ENCODE measurements at regions not wholly inside any gene's neighbourhood (a gene's known extent, or its start where the extent isn't known, plus 50 kb on each side); places are given as distances from the start of the nearest gene placed in this dataset.

GRCh38 chr11:70763606-70764005 lies 365.3 kb downstream of the CTTN start:
- H3K4me1 ChIP-seq = no peaks in the 10 kb centered on the region
- TF ChIP-seq POLR2A (IDR thresholded peaks at IDR 0.05) = no peak
- no peak for TF ChIP-seq CTCF (IDR thresholded peaks at IDR 0.05)
- intact Hi-C loops (cut with DNase I) = loop anchor here in 1 of 2 donors (10.0 kb wide), 1 partner anchor 299 kb away; no protein-coding TSS in a partner anchor
- no peak overlapping the region for H3K27ac ChIP-seq
- H3K9me3 ChIP-seq = no peaks in the 10 kb centered on the region
- ATAC-seq (no peak), DNase-seq (no peak)
- 100% methylated on average over 1 of the region's 3 CpGs for WGBS (ENCODE audit: insufficient coverage, low coverage, low lambda C conversion rate, missing lambda C conversion rate)
- H3K4me3 ChIP-seq = no peak overlapping the region
- no peaks in the 10 kb centered on the region for H3K36me3 ChIP-seq
- H3K27me3 ChIP-seq = no peaks in the 10 kb centered on the region

GRCh38 chr11:70764356-70764905 lies 366.1 kb downstream of the CTTN start:
- Histone ChIP-seq H3K9me3 (no peaks in the 10 kb centered on the region), H3K36me3 (no peaks in the 10 kb centered on the region), H3K27ac (no peak overlapping the region), H3K4me3 (no peak overlapping the region), H3K4me1 (no peaks in the 10 kb centered on the region), H3K27me3 (no peaks in the 10 kb centered on the region)
- 83% methylated on average over 3 of the region's 3 CpGs for WGBS (ENCODE audit: insufficient coverage, low coverage, low lambda C conversion rate, missing lambda C conversion rate)
- DNase-seq = no peak
- TF ChIP-seq CTCF (IDR thresholded peaks at IDR 0.05) (no peak), POLR2A (IDR thresholded peaks at IDR 0.05) (no peak)
- intact Hi-C loops (cut with DNase I) = loop anchor here in 1 of 2 donors (10.0 kb wide), 1 partner anchor 300 kb away; no protein-coding TSS in a partner anchor
- ATAC-seq = no peak

GRCh38 chr11:70766901-70767300 lies 368.6 kb downstream of the CTTN start:
- TF ChIP-seq POLR2A (IDR thresholded peaks at IDR 0.05) (no peak), CTCF (IDR thresholded peaks at IDR 0.05) (no peak)
- Histone ChIP-seq H3K27ac (no peak overlapping the region), H3K36me3 (no peaks in the 10 kb centered on the region), H3K9me3 (no peaks in the 10 kb centered on the region), H3K4me3 (no peak overlapping the region), H3K4me1 (no peaks in the 10 kb centered on the region), H3K27me3 (no peaks in the 10 kb centered on the region)
- WGBS (ENCODE audit: insufficient coverage, low coverage, low lambda C conversion rate, missing lambda C conversion rate) = 91% methylated on average over 7 of the region's 8 CpGs
- DNase-seq (no peak), ATAC-seq (no peak)
- intact Hi-C loops (cut with DNase I) = loop anchor here in 1 of 2 donors (10.0 kb wide), 1 partner anchor 302 kb away; no protein-coding TSS in a partner anchor

DNA sequence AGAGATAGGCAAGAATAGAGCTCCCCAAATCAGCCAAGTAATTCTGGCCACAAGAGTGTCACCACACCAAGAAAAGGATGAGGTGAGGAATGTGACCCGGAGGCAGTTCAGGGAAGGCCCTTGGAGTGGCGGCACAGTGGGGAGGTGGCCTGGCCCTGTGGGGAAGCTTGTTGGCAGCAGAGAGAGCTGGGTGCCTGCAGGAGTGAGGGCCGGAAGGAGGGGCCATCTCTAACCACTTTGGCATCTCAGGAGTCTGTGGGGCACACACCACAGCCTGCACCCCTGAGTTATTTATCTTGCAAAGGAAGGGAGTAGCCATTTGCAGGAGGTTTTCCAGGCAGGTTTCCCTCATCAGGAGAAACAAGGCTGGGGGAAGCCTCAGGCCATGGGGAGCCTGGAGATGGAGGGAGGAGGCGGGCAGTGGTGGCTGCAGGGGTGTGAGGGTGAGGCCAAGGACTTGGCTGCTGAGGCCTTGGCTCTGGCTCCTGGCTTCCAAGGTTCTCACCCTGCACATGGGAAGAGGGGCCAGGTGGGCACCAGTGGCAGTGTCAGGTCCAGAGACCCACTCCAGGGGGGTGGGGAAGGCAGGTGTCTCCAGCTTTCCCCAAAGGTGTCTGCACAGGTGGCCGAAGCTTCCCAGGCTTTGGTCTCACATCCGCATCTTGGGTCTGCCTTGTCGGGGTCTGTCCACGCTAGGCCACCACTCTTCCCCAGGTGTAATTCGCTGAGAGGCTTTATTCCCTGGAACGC lies 370.2 kb downstream of the CTTN start:
- Histone ChIP-seq H3K27ac (no peak overlapping the region), H3K9me3 (no peaks in the 10 kb centered on the region), H3K4me3 (no peak overlapping the region), H3K36me3 (no peaks in the 10 kb centered on the region), H3K4me1 (no peaks in the 10 kb centered on the region), H3K27me3 (no peaks in the 10 kb centered on the region)
- ATAC-seq = no peak
- 97% methylated on average over 6 of the region's 10 CpGs for WGBS (ENCODE audit: insufficient coverage, low coverage, low lambda C conversion rate, missing lambda C conversion rate)
- intact Hi-C loops (cut with DNase I) = loop anchor here in 1 of 2 donors (10.0 kb wide), 1 partner anchor 304 kb away; no protein-coding TSS in a partner anchor
- no peak for DNase-seq
- no peak for TF ChIP-seq POLR2A (IDR thresholded peaks at IDR 0.05)
- no peak for TF ChIP-seq CTCF (IDR thresholded peaks at IDR 0.05)
